ENCODE measurements at regions not wholly inside any gene's neighbourhood (a gene's known extent, or its start where the extent isn't known, plus 50 kb on each side); places are given as distances from the start of the nearest gene placed in this dataset.
A peak's percentile ranks its signal among the peaks of the same experiment; 100 is the strongest.

GRCh38 chr6:84967389-84967788, 203.0 kb upstream of the TBX18 start:
- H3K9me1 ChIP-seq (ENCODE audit: control insufficient read depth, insufficient read depth, low read length), result no peaks in the 10 kb centered on the region
- intact Hi-C loops (cut with micrococcal nuclease), result loop anchor here (1.0 to 10.0 kb wide), 5 partner anchors 193 to 740 kb away; partner anchors contain the start of gene CEP162
- H3K4me1 ChIP-seq (replicated peaks in 1 of 2; ENCODE audit: control insufficient read depth in 2 of 2, insufficient read depth in 2 of 2, low read length in 2 of 2), result no peaks in the 10 kb centered on the region
- H3K79me2 ChIP-seq (ENCODE audit: control insufficient read depth, insufficient read depth, low read length), result no peaks in the 10 kb centered on the region
- no peak overlapping the region for H3K4me2 ChIP-seq (ENCODE audit: insufficient read depth, low read length)
- ChIA-PET CTCF (ENCODE audit: low intra/inter-chr PET ratio) (interaction anchor here (1.5 to 1.7 kb wide), 2 partner anchors 539 to 545 kb away, joined by 3 to 10 read pairs; no protein-coding TSS in a partner anchor), POLR2A (interaction anchor here (0.6 kb wide), 1 partner anchor 282 kb away, joined by 3 read pairs; no protein-coding TSS in a partner anchor)
- WGBS (ENCODE audit: insufficient coverage, low coverage, missing lambda C conversion rate), result 2% methylated on average over 7 of the region's 7 CpGs
- H3K27ac ChIP-seq (ENCODE audit: extremely low read depth, low read depth, low read length), result no peak overlapping the region
- H3K4me3 ChIP-seq, result no peak overlapping the region
- FAIRE-seq, result peak; percentile 86
- BruUV-seq (replicated peaks), result no TSS peak
- in situ Hi-C loops (cut with MboI), result no loop called here
- no peaks in the 10 kb centered on the region for H3K36me3 ChIP-seq (ENCODE audit: control insufficient read depth, insufficient read depth, low read length)
- DNase-seq (ENCODE audit: extremely low read depth in 1 of 4, low spot score in 3 of 4), result peak; percentile 32 to 65 (median 36)
- no peaks in the 10 kb centered on the region for H4K20me1 ChIP-seq (replicated peaks; ENCODE audit: control insufficient read depth, insufficient read depth, low read length)
- H3K9ac ChIP-seq (ENCODE audit: insufficient read depth in 1 of 2, low read depth in 2 of 2, low read length in 2 of 2), result no peak overlapping the region
- no peaks in the 10 kb centered on the region for H3K9me3 ChIP-seq (replicated peaks; ENCODE audit: control insufficient read depth, insufficient read depth, low read depth, low read length)
- H2AFZ ChIP-seq (ENCODE audit: low read depth, low read length), result no peak overlapping the region
- peak; percentile 90 for ATAC-seq
- H3K27me3 ChIP-seq (ENCODE audit: control insufficient read depth in 2 of 2, insufficient read depth in 2 of 2, low read length in 2 of 2), result peaks cover 0 to 5% of the 10 kb centered on the region in 2 experiments; a peak in 2 of 5 replicates
- peak; percentile 64; the same call in 1 of the 2 replicates for TF ChIP-seq DEAF1 (CRISPR knock-in tag; IDR thresholded peaks at IDR 0.05)
- peak; percentile 83 to 89 for TF ChIP-seq RAD21 (CRISPR knock-in tag; conservative IDR thresholded peaks at IDR 0.05 in 1 of 2, IDR thresholded peaks at IDR 0.05 in 1 of 2)
- TF ChIP-seq XRCC4 (IDR thresholded peaks at IDR 0.05; ENCODE audit: extremely low read depth, insufficient read depth, insufficient read length), result no peak
- peak; percentile 63; the same call in 1 of the 2 replicates for TF ChIP-seq ARID2 (IDR thresholded peaks at IDR 0.05)
- TF ChIP-seq SMC3 (conservative IDR thresholded peaks at IDR 0.05; ENCODE audit: insufficient read depth, low read depth, low read length), result peak; percentile 46; the same call in 1 of the 2 replicates
- TF ChIP-seq CC2D1A (IDR thresholded peaks at IDR 0.05), result 0 out of 2 replicates have a peak, but pooled peaks have one; percentile 34
- peak; percentile 77 for TF ChIP-seq REST (IDR thresholded peaks at IDR 0.05; ENCODE audit: borderline replicate concordance)
- no peak for TF ChIP-seq REST (CRISPR knock-in tag; IDR thresholded peaks at IDR 0.05; ENCODE audit: low read depth)
- TF ChIP-seq ZNF165 (CRISPR knock-in tag; IDR thresholded peaks at IDR 0.05; ENCODE audit: borderline replicate concordance), result no peak
- TF ChIP-seq STAG1 (CRISPR knock-in tag; IDR thresholded peaks at IDR 0.05; ENCODE audit: borderline replicate concordance), result peak; percentile 30; the same call in 1 of the 2 replicates
- TF ChIP-seq CTCF (IDR thresholded peaks at IDR 0.05 in 2 of 3, conservative IDR thresholded peaks at IDR 0.05 in 1 of 3; ENCODE audit: insufficient read depth in 2 of 3, low read depth in 1 of 3, low read length in 3 of 3), result peak; percentile 62 to 74 (median 65)

All from K562 (cell line).